Liver (tissue), 3 donors: ENCODE measurements at regions not wholly inside any gene's neighbourhood (a gene's known extent, or its start where the extent isn't known, plus 50 kb on each side); places are given as distances from the start of the nearest gene placed in this dataset.

ENCODE experiments used
- EGR1 ChIP-seq, 2 donors: IDR thresholded peaks; 2 replicates each; pipeline ENCODE4 v1.6.1; 2016 to 2018; ENCODE audit warnings: antibody characterized with exemption in 2 of 2, low read depth in 2 of 2
- FOXA1 ChIP-seq: IDR thresholded peaks from 2 replicates; pipeline ENCODE4 v1.6.1; 2016; ENCODE audit warnings: antibody characterized with exemption
- GABPA ChIP-seq, 2 donors: IDR thresholded peaks in 1 of 2; conservative IDR thresholded peaks in 1 of 2; 2 replicates each; pipeline ENCODE4 v1.6.1; 2016; ENCODE audit warnings: antibody characterized with exemption in 2 of 2, mild to moderate bottlenecking in 1 of 2, moderate library complexity in 1 of 2
- JUND ChIP-seq, 2 donors: IDR thresholded peaks; 2 replicates each; pipeline ENCODE4 v1.6.1; 2016; ENCODE audit warnings: antibody characterized with exemption in 2 of 2
- NR2F2 ChIP-seq: IDR thresholded peaks from 2 replicates; pipeline ENCODE4 v1.6.1; 2016; ENCODE audit warnings: antibody characterized with exemption
- RAD21 ChIP-seq, 2 donors: IDR thresholded peaks; 2 replicates each; pipeline ENCODE4 v1.6.1; 2016; ENCODE audit warnings: antibody characterized with exemption in 2 of 2, mild to moderate bottlenecking in 2 of 2
- RXRA ChIP-seq, 2 donors: IDR thresholded peaks; 2 replicates each; pipeline ENCODE4 v1.6.1; 2017 to 2018; ENCODE audit warnings: antibody characterized with exemption in 2 of 2, mild to moderate bottlenecking in 1 of 2
- YY1 ChIP-seq: IDR thresholded peaks from 2 replicates; pipeline ENCODE4 v1.6.1; 2016; ENCODE audit warnings: antibody characterized with exemption, mild to moderate bottlenecking
- TF ChIP-seq, protein P1 (sequence below): IDR thresholded peaks from 2 replicates; pipeline ENCODE4 v1.6.1; 2016; ENCODE audit warnings: antibody characterized with exemption, mild to moderate bottlenecking
- TF ChIP-seq, protein P2 (sequence below): fragments of 150-350 bp; IDR thresholded peaks from 2 replicates; pipeline ENCODE4 v1.5.1; 2017; ENCODE audit warnings: improper control_type of control experiment, low read depth, low read length; ENCODE audit not compliant: missing input control
- TF ChIP-seq, protein P3 (sequence below): IDR thresholded peaks from 2 replicates; pipeline ENCODE4 v1.6.1; 2016; ENCODE audit warnings: antibody characterized with exemption
- TF ChIP-seq, protein P4 (sequence below): IDR thresholded peaks from 2 replicates; pipeline ENCODE4 v1.6.1; 2016; ENCODE audit warnings: antibody characterized with exemption
- donor health status: healthy.
- donor health status: healthy.

- TF ChIP-seq, protein P1, sequence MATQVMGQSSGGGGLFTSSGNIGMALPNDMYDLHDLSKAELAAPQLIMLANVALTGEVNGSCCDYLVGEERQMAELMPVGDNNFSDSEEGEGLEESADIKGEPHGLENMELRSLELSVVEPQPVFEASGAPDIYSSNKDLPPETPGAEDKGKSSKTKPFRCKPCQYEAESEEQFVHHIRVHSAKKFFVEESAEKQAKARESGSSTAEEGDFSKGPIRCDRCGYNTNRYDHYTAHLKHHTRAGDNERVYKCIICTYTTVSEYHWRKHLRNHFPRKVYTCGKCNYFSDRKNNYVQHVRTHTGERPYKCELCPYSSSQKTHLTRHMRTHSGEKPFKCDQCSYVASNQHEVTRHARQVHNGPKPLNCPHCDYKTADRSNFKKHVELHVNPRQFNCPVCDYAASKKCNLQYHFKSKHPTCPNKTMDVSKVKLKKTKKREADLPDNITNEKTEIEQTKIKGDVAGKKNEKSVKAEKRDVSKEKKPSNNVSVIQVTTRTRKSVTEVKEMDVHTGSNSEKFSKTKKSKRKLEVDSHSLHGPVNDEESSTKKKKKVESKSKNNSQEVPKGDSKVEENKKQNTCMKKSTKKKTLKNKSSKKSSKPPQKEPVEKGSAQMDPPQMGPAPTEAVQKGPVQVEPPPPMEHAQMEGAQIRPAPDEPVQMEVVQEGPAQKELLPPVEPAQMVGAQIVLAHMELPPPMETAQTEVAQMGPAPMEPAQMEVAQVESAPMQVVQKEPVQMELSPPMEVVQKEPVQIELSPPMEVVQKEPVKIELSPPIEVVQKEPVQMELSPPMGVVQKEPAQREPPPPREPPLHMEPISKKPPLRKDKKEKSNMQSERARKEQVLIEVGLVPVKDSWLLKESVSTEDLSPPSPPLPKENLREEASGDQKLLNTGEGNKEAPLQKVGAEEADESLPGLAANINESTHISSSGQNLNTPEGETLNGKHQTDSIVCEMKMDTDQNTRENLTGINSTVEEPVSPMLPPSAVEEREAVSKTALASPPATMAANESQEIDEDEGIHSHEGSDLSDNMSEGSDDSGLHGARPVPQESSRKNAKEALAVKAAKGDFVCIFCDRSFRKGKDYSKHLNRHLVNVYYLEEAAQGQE = no peak
- no peak for TF ChIP-seq JUND (IDR thresholded peaks at IDR 0.05)
- TF ChIP-seq, protein P2, sequence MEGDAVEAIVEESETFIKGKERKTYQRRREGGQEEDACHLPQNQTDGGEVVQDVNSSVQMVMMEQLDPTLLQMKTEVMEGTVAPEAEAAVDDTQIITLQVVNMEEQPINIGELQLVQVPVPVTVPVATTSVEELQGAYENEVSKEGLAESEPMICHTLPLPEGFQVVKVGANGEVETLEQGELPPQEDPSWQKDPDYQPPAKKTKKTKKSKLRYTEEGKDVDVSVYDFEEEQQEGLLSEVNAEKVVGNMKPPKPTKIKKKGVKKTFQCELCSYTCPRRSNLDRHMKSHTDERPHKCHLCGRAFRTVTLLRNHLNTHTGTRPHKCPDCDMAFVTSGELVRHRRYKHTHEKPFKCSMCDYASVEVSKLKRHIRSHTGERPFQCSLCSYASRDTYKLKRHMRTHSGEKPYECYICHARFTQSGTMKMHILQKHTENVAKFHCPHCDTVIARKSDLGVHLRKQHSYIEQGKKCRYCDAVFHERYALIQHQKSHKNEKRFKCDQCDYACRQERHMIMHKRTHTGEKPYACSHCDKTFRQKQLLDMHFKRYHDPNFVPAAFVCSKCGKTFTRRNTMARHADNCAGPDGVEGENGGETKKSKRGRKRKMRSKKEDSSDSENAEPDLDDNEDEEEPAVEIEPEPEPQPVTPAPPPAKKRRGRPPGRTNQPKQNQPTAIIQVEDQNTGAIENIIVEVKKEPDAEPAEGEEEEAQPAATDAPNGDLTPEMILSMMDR = no peak
- TF ChIP-seq, protein P3, sequence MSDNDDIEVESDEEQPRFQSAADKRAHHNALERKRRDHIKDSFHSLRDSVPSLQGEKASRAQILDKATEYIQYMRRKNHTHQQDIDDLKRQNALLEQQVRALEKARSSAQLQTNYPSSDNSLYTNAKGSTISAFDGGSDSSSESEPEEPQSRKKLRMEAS = no peak
- no peak for TF ChIP-seq EGR1 (IDR thresholded peaks at IDR 0.05; ENCODE audit: low read depth in 2 of 2)
- TF ChIP-seq NR2F2 = no peak
- TF ChIP-seq, protein P4, sequence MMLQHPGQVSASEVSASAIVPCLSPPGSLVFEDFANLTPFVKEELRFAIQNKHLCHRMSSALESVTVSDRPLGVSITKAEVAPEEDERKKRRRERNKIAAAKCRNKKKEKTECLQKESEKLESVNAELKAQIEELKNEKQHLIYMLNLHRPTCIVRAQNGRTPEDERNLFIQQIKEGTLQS = no peak
- no peak for TF ChIP-seq GABPA (IDR thresholded peaks at IDR 0.05 in 1 of 2, conservative IDR thresholded peaks at IDR 0.05 in 1 of 2)
- TF ChIP-seq YY1 = no peak
- TF ChIP-seq RAD21 (IDR thresholded peaks at IDR 0.05) = no peak
- TF ChIP-seq FOXA1 = no peak
- no peak for TF ChIP-seq RXRA (IDR thresholded peaks at IDR 0.05)
Observed at GRCh38 chrX:46375831-46376230, 169.4 kb downstream of the ZNF674 start.
